HG02870 (cell line): ENCODE measurements at regions not wholly inside any gene's neighbourhood (a gene's known extent, or its start where the extent isn't known, plus 50 kb on each side); places are given as distances from the start of the nearest gene placed in this dataset.

ENCODE experiments used
- ATAC-seq: cut with Tn5 transposase; IDR thresholded peaks from one replicate; pipeline ENCODE4 v1.9.1; 2021; ENCODE audit warnings: mild to moderate bottlenecking, moderate library complexity; ENCODE audit not compliant: unreplicated experiment

DNA sequence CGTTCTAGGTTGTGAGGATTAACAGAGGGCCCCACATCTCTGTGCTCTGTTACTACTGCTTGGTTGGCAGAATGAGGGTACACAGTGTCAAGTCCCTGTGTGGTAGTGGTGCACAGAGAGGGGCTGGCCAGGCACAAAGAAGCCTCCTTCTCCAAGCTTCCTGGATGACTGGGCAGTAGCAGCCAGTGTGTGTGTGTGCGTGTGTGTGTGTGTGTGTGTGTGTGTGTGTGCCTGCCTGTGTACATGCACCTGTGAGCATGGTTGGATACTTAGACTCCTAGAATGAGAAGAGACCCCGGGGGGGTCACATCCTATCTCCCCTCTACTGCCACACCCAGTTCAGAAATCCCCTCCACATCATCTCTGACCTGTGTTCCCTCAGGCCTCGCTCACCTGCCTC, 146.7 kb upstream of the UNC5B start:
- no peak for ATAC-seq

DNA sequence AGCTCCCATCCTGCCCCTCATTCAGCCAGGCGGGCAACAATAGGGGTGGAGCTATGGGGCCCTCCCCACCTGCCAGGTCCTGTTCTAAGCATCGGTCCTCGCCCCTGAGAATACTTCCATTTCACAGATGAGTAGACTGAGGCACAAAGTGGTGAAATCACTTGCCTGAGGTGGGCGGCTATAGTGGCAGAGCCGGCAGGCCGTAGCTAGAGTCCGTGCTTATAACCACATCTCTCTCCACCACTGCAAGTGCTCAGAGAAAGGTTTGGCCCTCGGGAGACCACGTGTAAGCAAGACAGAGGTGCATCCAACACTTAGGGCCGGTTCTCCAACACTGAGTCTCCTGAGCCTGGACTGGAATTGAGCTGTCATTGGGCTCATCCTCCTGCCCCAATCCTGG, 145.8 kb upstream of the UNC5B start:
- no peak for ATAC-seq

DNA sequence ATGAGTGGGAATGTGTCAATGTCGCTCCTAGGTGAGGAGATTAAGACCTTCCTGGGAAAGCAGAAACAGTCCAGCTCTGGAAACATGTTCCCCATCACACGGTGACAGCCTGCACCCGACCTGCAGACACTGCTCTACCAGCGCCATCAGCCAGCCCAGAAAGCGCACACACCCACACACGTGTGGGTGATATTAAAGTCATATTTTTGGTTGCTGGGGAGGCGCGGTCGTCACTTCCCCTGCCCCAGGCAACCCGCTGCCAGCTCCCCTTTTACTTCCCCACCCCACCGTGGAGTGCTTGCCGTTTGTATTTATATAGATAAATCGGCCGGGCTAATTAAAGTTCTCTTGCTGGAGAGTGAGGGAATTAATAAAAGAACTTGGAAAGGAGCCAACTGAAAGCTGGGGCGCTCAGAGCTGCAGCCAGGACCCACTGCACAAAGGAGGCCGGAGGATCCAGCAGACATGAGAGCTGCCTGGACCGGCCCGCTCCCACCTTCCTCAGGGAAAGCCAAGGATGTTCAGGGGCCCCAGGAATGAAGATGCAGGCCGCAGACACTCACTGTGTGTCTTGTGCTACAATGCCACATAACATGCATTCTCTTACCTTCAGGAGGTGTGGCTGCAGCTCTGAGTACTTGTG, 145.2 kb upstream of the UNC5B start:
- ATAC-seq: no peak

DNA sequence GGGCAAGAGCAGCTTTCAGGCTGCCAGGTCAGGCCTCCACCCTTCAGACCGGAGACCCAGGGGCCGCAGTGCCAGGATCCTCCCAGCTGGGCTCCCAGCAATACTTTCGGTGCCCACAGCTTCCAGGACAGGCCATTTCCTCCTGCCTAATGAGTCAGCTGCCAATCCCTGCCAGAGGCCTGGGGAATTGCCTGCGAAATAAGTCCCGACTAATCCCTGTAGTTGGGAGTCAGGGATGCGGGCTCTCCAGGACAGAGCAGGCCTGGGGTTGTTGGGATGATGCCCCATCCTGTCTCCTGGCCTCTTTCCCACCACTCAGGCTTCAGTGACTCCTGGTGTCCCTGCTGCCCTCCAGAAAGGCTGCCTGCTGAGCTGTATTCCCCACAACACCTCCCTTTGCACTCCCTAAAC, 143.5 kb upstream of the UNC5B start:
- ATAC-seq: no peak

DNA sequence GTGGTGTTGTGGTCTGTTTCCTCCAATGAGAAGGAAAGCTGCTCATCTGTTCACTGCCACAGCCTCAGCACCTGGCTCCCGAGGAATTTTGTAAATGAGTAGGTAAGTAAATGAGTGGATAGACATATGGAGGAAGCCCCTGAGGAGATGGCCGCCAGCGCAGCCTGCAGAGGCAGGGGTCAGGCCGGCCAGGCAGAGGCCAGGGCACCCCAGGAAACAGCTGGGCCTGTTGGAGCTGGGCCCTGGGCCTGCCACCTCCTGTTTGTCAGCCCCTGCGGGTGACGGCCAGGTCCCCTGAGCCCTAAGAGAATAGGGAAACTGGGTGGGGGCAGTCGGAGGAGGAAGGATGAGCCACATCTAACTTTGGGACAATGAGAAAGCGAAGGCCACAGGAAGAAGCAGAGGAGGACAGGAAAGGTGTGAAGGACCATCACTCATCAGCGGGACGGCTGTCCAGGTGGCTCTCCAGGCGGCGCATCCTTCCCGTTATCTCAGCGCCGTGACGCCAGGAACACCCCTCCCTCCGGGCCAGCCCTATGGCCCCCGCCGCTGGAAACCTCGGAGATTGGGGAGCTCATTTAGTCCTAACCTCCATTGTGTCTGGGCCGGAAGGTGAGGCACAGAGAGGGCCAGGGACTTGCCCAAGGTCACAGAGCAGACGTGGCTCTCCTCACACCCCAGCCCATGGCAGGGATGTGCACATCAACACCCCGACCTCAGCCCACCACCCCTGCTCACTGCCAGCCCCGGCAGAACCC, 142.3 kb upstream of the UNC5B start:
- ATAC-seq: no peak

DNA sequence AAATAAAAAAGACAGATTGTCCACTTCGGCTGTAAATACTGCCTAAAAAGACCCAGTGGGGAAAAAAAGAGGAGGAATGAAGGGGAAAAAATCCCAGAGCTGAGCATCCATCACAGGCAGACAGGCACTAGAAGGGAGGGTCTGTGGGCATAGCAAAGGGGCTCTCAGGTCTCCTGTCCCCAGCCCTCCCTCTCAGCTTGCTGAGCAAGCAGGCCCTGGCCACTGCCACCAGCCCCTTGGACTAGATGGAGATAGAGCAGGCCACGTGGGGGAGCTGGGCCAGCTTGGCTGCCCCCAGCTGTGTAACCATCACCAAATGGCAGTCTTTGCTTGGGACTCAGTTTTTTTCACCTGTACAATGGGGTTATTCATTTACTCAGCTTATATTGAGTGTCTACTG, 141.6 kb upstream of the UNC5B start:
- ATAC-seq: no peak

DNA sequence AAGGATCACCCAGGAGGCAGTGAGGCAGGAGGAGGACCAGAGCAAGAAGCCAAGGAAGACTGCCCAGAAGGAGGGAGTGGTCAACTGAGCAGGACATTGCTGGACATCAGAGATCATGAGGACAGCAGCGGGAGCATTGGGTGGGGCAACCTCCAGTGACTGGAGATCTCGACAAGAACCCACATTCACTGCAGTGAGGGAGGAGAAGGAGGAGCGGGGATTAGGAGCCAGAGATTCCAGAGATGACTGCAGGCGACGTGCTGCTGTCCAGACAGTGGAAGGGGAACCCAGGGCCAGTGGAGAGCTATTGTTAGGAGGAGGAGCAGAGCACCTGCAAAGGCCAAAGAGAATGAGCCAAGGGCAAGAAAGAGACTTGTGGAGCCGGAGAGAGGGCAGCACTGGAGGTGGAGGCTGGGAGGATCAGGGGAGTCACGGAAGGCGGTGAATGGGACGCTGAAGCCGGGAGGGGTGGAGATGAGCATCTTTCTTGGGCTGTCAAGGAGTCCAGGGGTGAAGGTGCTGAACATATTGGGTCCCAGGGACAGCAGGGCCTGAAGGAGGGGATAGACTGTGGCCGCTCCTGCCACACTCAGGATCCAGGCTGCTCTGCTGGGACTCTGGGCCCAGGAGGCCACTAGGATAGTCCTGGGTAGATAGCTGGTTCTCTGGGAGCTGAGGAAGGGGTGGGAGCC, 140.1 kb upstream of the UNC5B start:
- no peak for ATAC-seq

DNA sequence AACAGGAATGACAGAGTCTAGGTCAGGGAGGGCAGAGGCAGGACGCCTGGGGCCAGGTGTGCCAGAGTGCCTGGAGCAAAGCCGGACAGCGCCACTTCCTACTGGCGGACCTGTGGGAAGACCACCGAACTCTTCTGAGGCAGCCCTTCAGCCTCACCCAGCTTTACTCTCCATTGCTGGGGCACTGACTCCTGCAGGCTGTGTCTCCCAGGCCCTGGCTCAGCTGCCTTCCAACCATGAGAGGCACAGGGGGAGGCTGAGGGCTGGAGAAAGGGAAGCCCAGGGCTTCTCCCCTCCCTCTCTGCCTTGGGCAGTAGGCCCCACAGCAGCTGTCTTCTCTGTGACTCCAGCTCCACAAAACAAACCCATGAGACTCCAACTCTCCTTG, 139.6 kb upstream of the UNC5B start:
- ATAC-seq: no peak

DNA sequence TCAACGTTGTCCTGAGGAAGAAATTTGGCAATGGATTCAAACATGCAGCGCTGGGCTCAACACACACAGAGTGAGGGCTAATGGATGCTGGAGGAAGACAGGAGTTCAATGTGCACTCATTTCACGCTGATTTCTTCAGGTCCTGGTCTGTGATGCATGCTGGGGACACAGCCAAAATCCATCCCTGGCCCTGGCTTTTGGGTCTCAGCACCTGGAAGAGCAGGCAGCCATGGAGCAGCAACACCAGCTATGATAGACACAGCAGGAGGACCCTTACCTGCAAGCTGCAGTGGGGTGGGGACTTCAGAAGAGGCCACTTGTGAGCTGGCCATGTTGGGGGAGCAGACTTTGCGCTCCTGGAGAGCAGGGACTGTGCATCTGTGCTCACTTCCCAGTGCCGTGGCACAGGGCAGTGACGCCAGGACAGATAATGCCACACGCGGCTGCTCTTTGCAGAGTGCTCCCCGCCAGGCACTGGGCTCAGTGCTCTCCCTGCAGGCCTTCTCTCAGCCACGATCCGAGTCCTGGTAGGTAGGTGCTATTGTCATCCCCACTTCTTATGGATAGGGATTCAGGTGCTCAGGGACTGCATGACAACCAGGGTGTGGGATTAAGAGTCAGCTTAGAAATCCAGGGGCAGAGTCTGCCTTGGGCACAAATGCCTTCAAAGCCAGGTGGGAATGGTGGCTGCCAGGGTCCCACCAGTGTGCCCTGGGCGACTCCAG, 138.8 kb upstream of the UNC5B start:
- ATAC-seq: no peak

DNA sequence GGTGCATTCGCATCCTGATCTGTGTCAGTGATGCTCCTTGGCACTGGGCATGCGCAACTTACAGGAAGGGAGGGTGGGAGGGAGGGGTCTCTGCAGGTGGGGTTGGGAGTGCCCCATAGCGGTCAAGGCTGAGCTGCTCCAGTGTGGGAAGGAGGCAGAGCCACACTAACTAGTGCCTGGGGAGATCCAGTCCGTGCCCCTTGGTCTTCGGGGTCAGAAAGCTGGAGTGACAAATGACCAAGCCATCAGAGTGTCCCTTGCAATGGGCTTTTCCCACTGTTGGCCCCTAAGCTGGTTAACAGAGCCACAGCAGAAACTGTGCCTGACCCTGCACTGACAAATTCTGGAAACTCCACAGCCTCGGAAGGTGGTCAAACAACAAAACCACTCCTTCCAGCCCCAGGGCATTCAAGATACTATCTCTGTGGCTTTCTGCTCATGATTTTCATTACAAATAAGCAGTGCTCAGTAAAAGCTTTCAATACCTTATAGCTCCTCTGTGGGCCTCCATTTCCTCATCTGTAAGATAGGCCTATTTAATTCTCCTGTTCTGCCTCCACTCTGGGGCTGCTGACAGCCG, 138.1 kb upstream of the UNC5B start:
- no peak for ATAC-seq

DNA sequence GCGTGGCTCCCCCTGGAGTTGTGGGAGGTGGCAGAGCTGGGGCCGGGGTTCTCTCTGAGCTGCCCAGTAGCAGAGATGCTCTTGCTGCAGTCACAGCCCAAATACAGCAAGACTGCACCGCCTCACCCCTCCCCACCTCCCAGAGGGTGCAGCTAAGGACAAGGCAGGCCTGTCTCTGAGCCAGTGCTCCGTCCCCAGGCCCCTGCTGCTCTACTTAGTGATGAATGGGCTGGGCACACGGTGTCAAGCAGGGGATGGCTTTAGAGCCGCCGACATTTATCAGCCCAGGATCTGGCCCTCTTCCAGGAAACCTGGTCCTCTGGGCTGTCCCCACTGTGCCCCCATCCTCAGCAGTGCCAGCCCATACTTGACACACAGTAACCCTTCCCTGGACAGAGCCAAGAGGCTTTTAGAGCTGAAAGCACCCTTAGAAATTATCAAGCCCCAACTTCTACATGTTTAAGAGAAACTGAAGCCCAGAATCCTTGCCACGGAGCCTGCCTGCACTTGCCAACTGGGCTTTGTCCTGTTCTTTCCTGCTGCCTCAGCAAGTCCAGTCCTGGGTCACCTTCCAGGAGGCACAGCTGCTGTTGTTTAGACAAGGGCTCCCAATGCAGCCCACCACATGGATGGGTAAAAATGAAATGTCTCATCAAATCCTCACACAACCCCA, 137.1 kb upstream of the UNC5B start:
- ATAC-seq: no peak

DNA sequence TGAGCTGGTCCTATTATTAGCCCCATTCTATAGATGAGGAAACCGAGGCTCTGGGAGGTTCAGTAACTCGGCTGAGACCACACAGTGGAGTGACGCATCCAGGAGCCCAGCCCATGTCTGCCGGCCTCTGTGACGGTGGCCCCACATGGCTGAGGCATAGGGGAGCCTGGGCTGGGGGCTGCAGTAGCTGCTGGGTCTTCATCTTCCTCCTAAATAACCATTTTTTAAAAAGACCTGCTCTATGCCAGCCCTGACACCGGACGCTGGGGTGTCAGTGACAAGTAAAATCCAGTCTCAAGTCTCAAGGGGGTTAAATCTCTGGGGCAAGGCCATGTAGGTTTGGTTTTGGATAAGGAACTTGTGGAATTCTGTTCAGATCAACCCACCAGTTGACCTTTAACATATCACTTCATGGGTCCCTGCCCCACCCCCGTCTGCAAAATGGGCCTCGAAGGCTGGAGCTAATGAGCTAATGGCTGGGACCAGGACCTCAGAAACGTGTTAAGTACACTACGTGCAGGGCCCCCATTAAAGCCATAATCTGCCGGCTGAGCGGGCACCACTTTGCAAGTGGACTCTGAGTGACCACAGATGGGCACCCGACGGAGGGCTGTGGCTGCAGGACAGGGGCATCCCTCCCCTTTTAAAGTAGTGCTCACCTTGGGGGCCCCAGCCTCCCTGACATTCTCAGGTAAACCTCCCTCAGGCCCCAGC, 136.5 kb upstream of the UNC5B start:
- ATAC-seq: no peak

DNA sequence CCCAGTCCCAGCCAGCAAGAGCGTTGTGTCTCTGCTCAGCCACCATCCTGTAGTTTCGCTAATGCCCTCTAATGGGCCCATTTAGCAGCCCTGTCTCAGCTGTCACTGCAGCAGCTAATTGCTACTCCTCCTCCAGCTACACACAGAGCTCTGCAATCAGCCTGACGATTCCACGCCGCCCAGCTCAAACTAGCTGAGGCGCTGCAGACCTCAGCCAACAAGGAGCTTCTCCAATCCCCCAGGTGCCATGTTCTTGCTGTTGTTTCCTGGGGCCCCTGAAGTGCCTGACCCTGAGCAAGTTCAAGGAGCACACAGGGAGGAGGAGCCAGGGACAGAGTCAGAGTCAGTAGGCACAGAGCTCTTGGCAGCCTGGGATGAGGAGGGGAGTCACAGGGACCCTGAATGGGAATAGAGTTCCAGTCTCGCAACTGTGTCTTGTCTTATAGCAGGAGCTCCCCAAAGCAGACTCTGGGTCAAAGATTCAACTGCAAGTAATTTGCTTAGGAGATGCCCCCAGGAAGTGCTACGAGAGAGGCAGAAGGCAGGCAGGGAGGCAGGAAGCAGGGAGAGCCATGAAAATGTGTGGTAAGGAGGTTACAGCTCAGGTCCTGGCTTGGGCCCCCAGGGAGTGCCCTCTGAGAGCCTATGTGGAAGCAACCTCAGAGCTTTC, 135.8 kb upstream of the UNC5B start:
- ATAC-seq: no peak

DNA sequence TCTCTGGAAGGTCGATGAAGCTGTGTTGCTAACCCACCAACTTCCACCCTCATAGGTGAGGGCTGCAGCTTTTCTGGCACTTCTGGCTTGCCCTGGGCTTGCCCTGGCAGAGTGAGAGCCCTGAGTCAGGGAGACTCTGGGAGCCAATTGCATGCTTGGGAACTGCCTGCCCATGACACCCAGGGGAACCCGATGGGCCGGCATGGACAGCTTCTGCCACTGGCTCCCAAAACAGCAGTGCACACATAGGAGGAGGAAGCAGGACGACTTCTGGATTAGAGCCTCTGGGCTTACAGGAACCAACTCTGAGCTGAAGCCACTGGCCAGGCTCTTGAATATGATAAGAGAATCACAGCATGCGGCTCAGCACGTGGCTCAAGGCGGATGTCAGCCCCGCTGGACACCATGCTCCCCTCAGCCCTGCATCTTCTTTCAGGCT, 135.2 kb upstream of the UNC5B start:
- ATAC-seq: no peak

DNA sequence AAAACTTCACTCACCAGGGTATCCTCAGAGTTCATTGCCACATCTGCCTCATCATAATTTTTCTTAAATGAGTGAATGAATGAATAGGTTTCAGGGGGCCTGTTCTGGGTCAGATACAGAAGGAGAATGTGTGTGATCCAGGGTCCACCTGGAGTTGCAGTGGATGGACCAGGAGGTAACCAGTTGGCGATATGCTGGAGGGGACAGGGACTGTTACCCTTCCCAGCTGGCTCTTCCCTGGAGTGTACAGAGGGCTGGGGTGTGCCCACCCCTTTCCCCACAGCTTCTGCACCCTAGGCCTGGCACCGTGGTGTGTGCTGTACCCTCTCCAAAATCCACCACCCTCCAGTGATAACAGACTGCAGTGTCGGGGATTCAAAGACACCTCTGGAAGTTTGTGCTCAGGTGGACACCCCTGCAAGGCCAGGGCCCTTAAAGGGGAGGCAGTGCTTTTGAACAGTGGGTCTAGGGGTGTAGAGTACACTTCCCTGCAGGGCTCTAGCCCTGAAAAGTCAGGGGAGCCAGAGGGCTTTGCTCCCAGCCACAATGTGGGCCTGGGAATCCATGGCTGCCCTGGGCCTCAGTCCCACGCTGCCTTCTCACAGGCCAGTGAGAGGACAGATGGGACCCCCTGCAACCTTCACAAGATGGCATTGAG, 134.4 kb upstream of the UNC5B start:
- ATAC-seq: no peak

DNA sequence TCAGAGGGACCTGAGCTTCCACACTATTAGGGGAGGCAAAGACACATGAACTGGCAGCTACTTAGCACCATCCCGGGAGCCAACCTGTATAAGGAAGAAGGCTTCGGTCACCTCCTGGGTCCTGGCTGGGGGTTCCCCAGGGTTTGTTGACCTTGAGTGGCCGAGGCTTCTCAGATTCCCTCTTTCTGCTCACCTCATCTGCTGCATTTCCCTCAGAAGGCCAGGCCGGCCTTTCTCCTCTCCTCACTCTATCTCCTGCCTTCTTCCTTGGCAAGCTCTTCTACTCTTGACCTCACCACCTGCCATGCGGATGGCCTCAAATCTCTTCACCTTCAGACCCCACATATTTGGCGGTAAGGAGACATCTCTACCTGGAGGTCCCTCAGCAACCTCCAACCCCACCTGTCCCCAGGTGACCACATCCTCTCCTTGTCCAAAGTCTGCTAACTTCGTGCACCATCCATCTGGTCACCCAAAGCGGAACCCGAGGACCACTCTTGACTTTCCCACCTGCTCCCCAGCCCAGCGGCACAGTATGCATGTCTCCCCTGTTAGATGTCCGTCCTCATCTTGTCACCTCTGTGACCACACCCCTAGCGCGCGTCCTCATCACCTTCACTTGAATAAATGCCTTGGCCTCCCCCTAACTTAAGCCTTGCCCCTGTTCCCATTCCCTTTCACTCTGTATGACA, 133.8 kb upstream of the UNC5B start:
- ATAC-seq: no peak

DNA sequence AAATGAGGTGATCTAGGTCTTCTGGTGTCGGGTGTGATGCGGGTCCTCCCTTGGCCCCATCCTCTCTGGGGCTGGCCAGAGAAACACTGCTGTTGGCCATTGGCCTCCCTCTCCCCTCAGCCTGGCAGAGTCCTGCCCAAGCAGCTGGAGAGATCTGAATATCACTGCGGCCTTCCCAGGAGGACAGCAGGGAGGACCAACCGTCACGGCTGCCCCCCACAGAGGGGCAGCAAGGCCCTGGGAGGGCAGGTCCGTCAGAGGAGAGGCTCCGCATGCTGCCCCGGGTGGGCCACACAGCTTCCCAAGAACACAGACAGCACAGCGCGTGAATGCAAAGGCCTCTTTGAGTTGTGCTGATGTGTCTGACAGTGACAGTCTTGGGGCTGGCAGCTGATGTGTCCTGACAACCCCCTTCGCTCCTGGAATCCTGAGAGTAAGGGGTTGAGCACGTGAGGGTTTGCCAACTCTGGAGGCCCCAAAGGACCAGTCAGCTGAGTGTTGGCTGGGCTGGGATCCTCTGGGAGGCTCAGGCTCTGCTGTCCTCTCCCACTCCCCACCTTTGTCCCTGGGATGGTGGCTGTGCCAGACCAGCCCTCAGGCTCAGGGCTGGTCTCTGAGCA, 132.5 kb upstream of the UNC5B start:
- no peak for ATAC-seq
